Neural cell (in vitro differentiated cells): ENCODE measurements at regions not wholly inside any gene's neighbourhood (a gene's known extent, or its start where the extent isn't known, plus 50 kb on each side); places are given as distances from the start of the nearest gene placed in this dataset.

Experiments used
- H2AFZ ChIP-seq: fragments of 200-600, 300-800 bp; sonication (generic), shearing (Covaris generic); 2 replicates; pipeline ENCODE4 v1.6.0; 2014; ENCODE audit warnings: low read depth, mild to moderate bottlenecking, antibody characterized with exemption, low read length, moderate library complexity
- H3F3A ChIP-seq: fragments of 200-600 bp; shearing (Covaris generic); 2 replicates; pipeline ENCODE4 v1.6.1; 2016; ENCODE audit warnings: mild to moderate bottlenecking, moderate library complexity, mixed read lengths, antibody characterized with exemption, low read length; ENCODE audit not compliant: insufficient read depth, poor library complexity, severe bottlenecking
- H3K27ac ChIP-seq: fragments of 200-600, 300-800 bp; sonication (generic), shearing (Covaris generic); 2 replicates; pipeline ENCODE4 v1.5.1; 2014; ENCODE audit warnings: mild to moderate bottlenecking, low read length, moderate library complexity
- H3K27me3 ChIP-seq: fragments of 300-800, 200-600 bp; sonication (generic), shearing (Covaris generic); 2 replicates; pipeline ENCODE4 v1.6.0; 2014; ENCODE audit warnings: mild to moderate bottlenecking, low read depth, low read length, moderate library complexity; ENCODE audit not compliant: insufficient read depth
- H3K36me3 ChIP-seq: fragments of 300-800, 200-600 bp; sonication (generic), shearing (Covaris generic); 2 replicates; pipeline ENCODE4 v1.5.1; 2014; ENCODE audit warnings: mild to moderate bottlenecking, antibody characterized with exemption, low read length, moderate library complexity; ENCODE audit not compliant: insufficient read depth
- H3K4me2 ChIP-seq: fragments of 300-800, 200-600 bp; sonication (generic), shearing (Covaris generic); 2 replicates; pipeline ENCODE4 v1.6.0; 2014; ENCODE audit warnings: mild to moderate bottlenecking, low read length
- H3K4me3 ChIP-seq: fragments of 300-800, 200-600 bp; sonication (generic), shearing (Covaris generic); 2 replicates; pipeline ENCODE4 v1.5.1; 2014; ENCODE audit warnings: mild to moderate bottlenecking, low read length, moderate library complexity
- H3K79me2 ChIP-seq: fragments of 200-600 bp; shearing (Covaris generic); replicated peaks from 2 replicates; pipeline ENCODE4 v1.6.0; 2014; ENCODE audit warnings: mild to moderate bottlenecking, low read length, moderate library complexity; ENCODE audit not compliant: insufficient read depth
- H3K9ac ChIP-seq: fragments of 300-800, 200-600 bp; sonication (generic), shearing (Covaris generic); 2 replicates; pipeline ENCODE4 v1.6.1; 2016; ENCODE audit warnings: mild to moderate bottlenecking, low read length, mixed read lengths
- H3K9me2 ChIP-seq: fragments of 200-600 bp; shearing (Covaris generic); 2 replicates; pipeline ENCODE4 v1.6.1; 2016; ENCODE audit warnings: mild to moderate bottlenecking, low read length, mixed read lengths; ENCODE audit not compliant: insufficient read depth
- H3K9me3 ChIP-seq: fragments of 200-600, 300-800 bp; sonication (generic), shearing (Covaris generic); 2 replicates; pipeline ENCODE4 v1.6.1; 2016; ENCODE audit warnings: mild to moderate bottlenecking, mixed run types, low read length, moderate library complexity, mixed read lengths
- H4K20me1 ChIP-seq: fragments of 200-600 bp; shearing (Covaris generic); 2 replicates; pipeline ENCODE4 v1.6.1; 2016; ENCODE audit warnings: mild to moderate bottlenecking, mixed run types; ENCODE audit not compliant: insufficient read depth
- EP300 ChIP-seq: fragments of 450-650 bp; conservative IDR thresholded peaks from 2 replicates; pipeline ENCODE4 v1.6.1; 2014; ENCODE audit warnings: antibody characterized with exemption, mild to moderate bottlenecking, moderate library complexity; ENCODE audit not compliant: poor library complexity, severe bottlenecking
- EZH2 ChIP-seq: fragments of 200-600, 300-800 bp; shearing (Covaris generic), sonication (generic); IDR thresholded peaks from 2 replicates; pipeline ENCODE4 v1.6.1; 2014; ENCODE audit warnings: antibody characterized with exemption, low read length, borderline replicate concordance, mild to moderate bottlenecking; ENCODE audit not compliant: insufficient read depth, poor library complexity, severe bottlenecking
- MXI1 ChIP-seq: fragments of 450-650 bp; conservative IDR thresholded peaks from 2 replicates; pipeline ENCODE4 v1.6.1; 2014; ENCODE audit warnings: antibody characterized with exemption, mild to moderate bottlenecking; ENCODE audit not compliant: poor library complexity, severe bottlenecking
- POLR2AphosphoS5 ChIP-seq: IDR thresholded peaks from 2 replicates; pipeline ENCODE4 v1.6.1; 2012
- RAD21 ChIP-seq: fragments of 450-650 bp; conservative IDR thresholded peaks from 2 replicates; pipeline ENCODE4 v1.6.1; 2014; ENCODE audit warnings: antibody characterized with exemption, mild to moderate bottlenecking, moderate library complexity
- REST ChIP-seq: IDR thresholded peaks from 2 replicates; pipeline ENCODE4 v1.6.1; 2012; ENCODE audit warnings: borderline replicate concordance
- SMC3 ChIP-seq: fragments of 450-650 bp; conservative IDR thresholded peaks from 2 replicates; pipeline ENCODE4 v1.6.1; 2014; ENCODE audit warnings: antibody characterized with exemption, mild to moderate bottlenecking, moderate library complexity; ENCODE audit not compliant: poor library complexity
- TAF1 ChIP-seq: IDR thresholded peaks from 2 replicates; pipeline ENCODE4 v1.6.1; 2012; ENCODE audit warnings: low read depth
- TF ChIP-seq, protein P1 (sequence below): fragments of 450-650 bp; IDR thresholded peaks from 2 replicates; pipeline ENCODE4 v1.5.1; 2014; ENCODE audit warnings: antibody characterized with exemption, mild to moderate bottlenecking, moderate library complexity; ENCODE audit not compliant: poor library complexity, severe bottlenecking

DNA sequence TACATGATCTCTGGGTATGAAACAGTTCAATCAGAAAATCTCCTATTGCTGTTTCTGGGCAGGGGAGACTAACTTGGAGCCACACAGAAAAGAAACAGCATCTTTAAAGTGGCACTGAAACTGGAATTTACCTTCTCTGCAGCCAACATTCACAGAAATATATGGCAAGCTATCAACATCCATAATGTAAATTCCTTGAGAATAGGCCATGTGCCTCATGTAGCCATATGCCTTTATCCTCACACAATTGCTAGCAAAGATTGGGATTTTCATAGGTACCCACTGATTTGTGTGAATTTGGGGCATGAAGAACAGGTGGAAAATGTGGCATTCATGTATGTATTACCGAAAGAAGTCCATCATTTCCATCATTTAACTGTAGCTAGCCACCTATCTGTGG, 386.3 kb upstream of the TMCO5A start:
- H3F3A ChIP-seq: no peaks in the 10 kb centered on the region
- H3K9me3 ChIP-seq: no peaks in the 10 kb centered on the region
- H3K4me3 ChIP-seq: no peak overlapping the region
- no peak overlapping the region for H2AFZ ChIP-seq
- no peak for TF ChIP-seq SMC3
- TF ChIP-seq RAD21: no peak
- TF ChIP-seq, protein P1, sequence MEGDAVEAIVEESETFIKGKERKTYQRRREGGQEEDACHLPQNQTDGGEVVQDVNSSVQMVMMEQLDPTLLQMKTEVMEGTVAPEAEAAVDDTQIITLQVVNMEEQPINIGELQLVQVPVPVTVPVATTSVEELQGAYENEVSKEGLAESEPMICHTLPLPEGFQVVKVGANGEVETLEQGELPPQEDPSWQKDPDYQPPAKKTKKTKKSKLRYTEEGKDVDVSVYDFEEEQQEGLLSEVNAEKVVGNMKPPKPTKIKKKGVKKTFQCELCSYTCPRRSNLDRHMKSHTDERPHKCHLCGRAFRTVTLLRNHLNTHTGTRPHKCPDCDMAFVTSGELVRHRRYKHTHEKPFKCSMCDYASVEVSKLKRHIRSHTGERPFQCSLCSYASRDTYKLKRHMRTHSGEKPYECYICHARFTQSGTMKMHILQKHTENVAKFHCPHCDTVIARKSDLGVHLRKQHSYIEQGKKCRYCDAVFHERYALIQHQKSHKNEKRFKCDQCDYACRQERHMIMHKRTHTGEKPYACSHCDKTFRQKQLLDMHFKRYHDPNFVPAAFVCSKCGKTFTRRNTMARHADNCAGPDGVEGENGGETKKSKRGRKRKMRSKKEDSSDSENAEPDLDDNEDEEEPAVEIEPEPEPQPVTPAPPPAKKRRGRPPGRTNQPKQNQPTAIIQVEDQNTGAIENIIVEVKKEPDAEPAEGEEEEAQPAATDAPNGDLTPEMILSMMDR: no peak
- no peaks in the 10 kb centered on the region for H3K36me3 ChIP-seq
- H3K27me3 ChIP-seq: no peaks in the 10 kb centered on the region
- no peak overlapping the region for H3K9ac ChIP-seq
- no peaks in the 10 kb centered on the region for H4K20me1 ChIP-seq
- H3K79me2 ChIP-seq: no peaks in the 10 kb centered on the region
- H3K9me2 ChIP-seq: no peaks in the 10 kb centered on the region
- no peak overlapping the region for H3K27ac ChIP-seq
- no peak overlapping the region for H3K4me2 ChIP-seq

DNA sequence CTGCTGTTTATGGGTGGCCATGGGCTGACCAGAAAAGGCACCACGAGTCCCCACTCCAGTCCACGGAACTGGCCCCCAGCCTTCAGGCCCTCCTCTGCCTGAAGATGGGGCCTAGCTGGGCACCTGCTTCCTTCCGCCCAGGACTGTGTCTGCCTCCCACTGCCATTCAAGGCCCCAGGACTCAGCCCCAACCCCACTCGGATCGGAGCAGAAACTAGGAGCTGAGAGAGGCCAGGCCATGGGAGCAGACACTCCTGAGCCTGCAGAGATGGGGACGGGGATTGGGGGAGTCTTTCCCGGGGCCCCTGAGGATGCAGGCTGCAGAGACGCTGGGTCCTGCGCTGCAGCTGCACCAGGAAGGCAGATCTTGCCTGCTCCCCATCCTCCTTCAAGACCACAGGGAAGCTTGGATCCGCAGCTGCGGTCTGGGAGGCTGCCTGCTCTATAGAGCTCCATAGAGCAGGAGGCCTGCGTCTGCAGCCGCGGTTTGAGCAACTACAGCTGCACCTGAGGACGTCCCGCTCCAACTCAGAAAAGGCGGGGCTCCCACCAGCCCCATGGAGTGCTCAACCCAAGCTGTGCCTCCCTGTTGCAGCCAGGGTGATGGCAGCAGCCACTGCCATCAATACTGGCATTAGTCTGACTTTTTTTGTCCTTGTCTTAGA, 383.9 kb upstream of the TMCO5A start:
- Histone ChIP-seq H3K9me2 (no peaks in the 10 kb centered on the region), H3K4me3 (no peak overlapping the region), H3K9me3 (no peaks in the 10 kb centered on the region)

More for the DNA sequence above, 383.9 kb upstream of the TMCO5A start:
- no peak overlapping the region for H3K27ac ChIP-seq
- no peaks in the 10 kb centered on the region for H3K36me3 ChIP-seq
- H3K4me2 ChIP-seq: no peak overlapping the region
- H2AFZ ChIP-seq: no peak overlapping the region
- no peaks in the 10 kb centered on the region for H4K20me1 ChIP-seq
- H3K79me2 ChIP-seq: no peaks in the 10 kb centered on the region
- no peaks in the 10 kb centered on the region for H3F3A ChIP-seq
- TF ChIP-seq POLR2AphosphoS5 (no peak), EZH2 (no peak), RAD21 (no peak), SMC3 (no peak), EP300 (no peak), MXI1 (no peak), TAF1 (no peak), REST (no peak)
- TF ChIP-seq, protein P1: no peak
- no peak overlapping the region for H3K9ac ChIP-seq
- H3K27me3 ChIP-seq: no peaks in the 10 kb centered on the region
